ENCODE measurements at regions not wholly inside any gene's neighbourhood (a gene's known extent, or its start where the extent isn't known, plus 50 kb on each side); places are given as distances from the start of the nearest gene placed in this dataset.

GRCh38 chr1:36584874-36585453, 102.3 kb upstream of the CSF3R start:
- TF ChIP-seq CTCF (conservative IDR thresholded peaks at IDR 0.05; ENCODE audit: low read depth, low read length) (no peak), EZH2 (IDR thresholded peaks at IDR 0.05; ENCODE audit: borderline replicate concordance, low read depth, low read length, poor library complexity, severe bottlenecking) (no peak)

Data from A673 (cell line).